Renal cortex interstitium (tissue), 11 donors: ENCODE measurements at regions not wholly inside any gene's neighbourhood (a gene's known extent, or its start where the extent isn't known, plus 50 kb on each side); places are given as distances from the start of the nearest gene placed in this dataset.
A peak's percentile ranks its signal among the peaks of the same experiment; 100 is the strongest.
"Not testable (repeated sequence)": the region's sequence is repeated elsewhere in the genome, so short reads cannot be mapped to it uniquely, and the experiment has no call there.

Source experiments
- DNase-seq, 11 donors: peaks; one replicate each; pipeline ENCODE4 v3.0.0-alpha.2; 2013; ENCODE audit warnings: low read depth in 9 of 11, low spot score in 4 of 11; ENCODE audit errors: extremely low read depth in 1 of 11

DNA sequence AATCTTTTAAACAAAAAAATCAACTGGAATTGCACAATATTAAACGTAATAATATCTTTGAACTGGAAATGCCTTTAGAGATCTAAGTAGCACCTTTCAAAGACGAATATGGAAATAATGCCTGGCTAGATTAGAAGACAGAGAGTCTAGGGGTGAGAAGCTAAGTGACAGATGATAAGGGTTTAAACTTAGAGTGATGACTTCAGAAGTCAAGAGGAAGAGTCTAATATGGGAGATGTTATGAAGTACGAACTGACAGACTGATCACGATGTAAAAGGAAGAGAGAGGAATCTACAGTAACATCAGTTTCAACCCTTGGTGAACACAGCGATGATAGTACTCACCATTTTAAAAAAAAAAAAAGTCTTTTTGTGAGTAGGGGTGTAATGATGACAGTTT is 57.9 kb downstream of the HINT1 start:
- no peak for DNase-seq

DNA sequence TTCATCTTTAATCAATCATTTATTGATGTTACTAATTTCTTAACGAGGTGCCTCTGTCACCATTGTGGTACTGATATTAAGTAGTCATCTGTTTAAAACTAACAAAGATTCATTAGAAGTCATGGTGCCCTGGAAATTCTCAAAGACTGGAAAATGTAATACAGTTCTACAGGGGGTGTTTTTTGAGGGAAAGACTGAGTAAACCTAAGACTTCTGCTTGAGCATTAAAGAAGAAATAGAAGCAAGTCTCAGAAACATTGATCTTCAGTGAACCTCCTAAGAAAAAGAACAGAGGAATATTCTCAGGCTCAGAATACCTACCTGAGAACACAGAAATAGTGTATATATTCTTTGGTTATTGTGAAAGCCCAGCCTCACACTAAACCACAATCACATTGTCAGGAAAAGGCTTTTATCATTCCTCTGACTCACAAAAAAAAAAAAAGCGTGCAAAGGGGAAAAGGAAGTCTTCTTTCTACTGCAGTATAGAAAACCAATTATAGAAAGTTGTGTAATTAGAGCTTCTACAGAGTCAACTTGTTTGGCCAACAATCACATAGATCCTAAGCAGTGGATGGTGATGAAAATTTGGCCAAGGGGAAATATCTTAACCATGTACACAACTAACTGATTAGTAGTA is 60.8 kb downstream of the HINT1 start:
- no peak for DNase-seq

DNA sequence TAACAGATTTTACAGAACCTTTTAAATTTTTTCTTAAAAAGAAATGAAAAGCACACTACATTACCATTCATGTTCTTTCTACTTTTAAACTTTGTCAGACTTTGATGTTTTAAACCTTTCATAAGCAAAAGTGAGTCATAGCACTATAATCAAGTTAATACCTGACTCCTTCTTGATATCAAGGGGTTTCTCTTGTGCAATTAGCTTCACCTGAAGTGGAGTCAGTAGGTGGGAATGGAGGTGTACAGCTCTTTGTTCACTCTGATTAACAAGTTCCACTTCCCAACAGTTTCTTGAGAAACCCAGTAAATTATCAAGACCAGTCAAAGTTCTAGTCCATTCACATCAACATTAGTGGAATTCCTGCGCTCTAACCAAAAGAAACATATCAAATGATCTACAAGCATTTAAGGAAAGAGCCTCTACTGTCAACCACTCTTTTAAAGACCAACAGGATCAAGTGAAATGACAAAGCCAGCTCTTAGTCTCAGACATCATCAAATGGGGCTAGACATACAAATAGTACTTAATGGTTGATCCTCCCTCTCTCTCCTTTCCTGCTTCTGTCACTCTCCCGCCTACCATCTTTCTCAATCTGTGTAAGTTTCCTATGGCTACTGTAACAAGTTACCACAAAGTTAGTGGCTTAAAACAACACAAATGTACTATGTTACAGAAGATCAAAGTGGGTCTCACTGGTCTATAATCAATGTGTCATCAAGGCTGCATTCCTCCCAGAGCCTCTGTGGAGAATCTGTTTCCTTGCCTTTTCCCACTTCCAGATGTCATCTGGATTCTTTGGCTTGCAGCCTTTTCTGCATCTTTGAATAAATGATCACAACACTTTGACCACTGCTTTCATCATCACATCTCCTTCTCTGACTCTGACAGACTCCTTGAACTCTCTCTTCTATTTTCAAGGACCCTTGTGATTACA is 68.0 kb downstream of the HINT1 start:
- DNase-seq, result no peak

DNA sequence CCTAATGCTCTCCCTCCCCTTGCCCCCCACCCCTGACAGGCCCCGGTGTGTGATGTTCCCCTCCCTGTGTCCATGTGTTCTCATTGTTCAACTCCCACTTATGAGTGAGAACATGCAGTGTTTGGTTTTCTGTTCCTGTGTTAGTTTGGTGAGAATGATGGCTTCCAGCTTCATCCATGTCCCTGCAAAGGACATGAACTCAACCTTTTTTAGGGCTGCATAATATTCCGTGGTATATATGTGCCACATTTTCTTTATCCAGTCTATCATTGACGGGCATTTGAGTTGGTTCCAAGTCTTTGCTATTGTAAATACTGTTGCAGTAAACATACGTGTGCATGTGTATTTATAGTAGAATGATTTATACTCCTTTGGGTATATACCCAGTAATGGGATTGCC is 69.5 kb downstream of the HINT1 start:
- not testable (repeated sequence) for DNase-seq

DNA sequence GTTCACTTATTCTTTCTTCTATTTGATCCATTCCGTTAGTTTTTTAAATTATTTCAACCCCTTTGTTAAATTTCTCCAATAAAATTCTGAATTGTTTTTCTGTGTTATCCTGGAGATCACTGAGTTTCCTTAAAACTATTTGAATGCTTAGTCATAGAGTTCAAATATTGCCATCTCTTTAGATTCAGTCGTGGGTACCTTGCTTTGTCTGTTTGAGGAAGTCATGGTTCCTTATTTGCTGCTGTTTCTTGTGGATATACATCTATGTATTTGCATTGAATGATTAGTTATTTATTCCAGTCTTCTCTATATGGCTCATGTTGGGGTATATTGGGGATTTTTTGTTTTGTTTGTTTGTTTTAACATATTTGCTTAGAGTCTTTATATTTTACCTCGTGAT is 80.6 kb downstream of the HINT1 start:
- no peak for DNase-seq

DNA sequence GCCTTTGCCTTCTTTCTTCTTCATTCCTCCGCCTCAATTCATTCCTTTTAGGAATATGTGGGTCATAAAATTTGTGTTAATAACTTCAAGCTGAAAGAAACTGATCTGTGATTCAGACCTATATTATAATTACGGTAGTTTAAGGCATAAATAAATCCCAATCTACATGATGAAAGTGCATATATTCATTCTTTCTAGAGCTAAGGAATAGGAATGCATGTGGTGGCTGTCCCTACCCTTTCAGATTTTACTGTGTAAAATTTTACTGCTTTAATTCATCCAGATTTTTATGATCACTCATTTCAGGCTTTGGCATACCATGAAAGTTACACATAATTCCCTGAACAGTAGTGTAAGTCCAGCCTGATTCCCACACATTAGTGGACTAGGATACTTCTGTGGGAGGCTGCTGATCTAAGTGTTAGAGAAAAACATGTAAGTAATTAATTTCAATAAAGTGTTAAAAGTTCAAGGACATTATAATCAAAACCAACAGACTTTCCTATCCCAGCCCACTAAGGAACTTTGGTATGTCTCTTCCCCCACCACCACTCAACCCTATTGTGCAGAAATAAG is 83.1 kb downstream of the HINT1 start:
- DNase-seq, result no peak

DNA sequence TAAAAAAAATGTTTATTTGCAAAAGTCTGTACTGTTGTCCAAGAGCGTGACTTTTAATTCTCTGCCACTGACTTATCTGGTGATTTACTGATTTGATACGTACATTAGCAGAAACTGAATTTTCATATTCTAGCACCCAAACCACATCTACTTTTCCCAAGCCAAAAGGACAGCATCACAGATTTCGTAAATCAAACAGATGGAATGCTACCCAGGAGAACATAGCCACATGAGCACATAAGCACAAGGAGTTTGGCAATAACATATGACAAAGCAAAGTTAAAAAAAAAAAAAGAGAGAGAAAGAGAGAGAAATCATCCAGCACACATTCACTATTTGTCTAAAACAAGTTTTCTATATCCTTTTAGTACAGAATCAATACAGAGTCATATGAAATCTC is 83.7 kb downstream of the HINT1 start:
- no peak for DNase-seq

DNA sequence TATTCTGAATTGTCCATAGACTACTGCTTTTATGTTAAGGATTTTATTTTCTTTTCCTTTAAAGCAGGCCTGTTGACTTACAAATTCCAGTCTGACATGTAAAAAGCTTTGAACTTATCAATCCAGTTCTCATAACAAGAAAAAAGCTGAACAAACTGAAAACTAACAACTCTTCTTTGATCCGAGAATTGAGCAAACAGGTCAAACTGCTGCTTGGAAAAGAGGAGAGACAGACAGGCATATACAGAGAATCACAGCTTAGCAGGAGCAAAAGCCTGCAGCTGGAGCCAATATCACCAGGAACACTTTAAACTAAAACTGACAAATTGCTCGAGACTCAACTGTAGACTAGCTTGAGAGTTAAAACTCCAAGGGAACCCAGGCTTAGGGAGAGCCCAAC is 85.8 kb downstream of the HINT1 start:
- no peak for DNase-seq

DNA sequence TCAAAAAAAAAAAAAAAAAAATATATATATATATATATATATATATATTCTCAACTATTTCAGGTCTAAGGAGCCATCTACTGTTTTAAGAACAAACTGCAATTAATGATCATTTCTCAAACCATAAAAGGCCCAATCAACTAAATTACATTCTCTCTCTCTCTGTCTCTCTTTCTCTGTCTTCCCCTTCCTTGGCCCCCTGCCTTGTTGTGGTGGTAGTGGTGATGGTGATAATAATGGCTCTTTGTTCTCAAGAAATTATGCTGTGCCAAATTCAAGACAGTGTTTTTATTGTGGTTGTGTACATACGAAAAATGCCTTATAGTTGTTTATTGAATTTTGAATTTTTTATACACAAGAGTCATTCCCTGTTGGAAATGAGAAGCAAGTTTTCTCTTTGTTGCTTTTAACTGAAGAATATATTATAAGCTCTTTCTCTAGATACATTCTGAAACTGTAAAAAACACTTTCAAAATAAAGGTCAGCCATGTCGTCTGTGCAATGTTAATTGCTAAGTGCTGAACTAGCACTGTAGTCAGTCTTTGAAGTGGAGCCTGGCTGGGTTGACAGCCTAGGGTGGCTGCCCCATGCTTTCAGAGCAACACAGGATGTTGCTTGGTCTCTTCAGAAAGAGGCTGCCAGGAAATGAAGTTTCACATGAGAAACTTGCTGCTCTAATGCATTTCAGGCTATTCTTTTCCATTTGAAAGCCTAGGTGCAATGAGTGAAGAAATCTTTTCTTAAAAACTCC is 96.0 kb downstream of the HINT1 start:
- DNase-seq, result peak in 2 of 11 donors; percentile 1 to 7

DNA sequence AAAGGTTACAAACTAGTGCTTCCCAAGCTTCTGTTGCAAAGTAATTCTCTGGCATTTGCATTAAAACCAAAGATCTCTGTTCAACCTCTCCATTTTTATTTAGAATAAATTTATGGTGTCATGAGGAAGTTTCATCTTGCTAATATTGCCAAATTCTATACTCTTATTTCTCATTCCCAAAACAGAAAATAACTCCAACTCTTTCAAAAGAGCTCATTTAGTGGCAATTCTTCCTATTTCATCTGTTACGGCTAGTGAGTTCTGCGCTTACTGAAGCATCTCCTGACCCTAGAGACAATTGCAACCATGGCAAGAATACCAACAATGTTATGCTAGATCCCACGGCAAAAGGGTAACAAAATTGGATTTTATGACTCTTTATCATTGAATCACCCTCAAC is 97.0 kb downstream of the HINT1 start:
- DNase-seq, result no peak

DNA sequence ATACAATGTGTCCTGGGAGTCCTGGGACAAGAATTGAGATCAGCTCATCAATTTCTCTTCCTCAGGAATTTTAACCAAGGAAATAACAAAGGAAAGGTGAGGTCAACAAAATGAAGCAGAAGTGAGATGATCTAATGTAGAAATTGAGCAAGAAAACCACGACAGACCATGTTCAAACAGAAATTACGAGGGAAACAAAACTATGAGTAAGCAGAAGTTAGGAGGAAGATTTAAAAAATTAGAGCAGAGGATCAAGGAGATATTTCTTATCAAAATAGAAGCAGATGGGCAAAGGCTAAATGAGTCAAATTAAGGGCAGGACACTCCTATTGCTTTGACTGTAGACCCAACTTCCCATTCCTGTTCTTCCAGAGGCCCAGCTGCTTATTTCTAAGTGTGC is 97.4 kb downstream of the HINT1 start:
- DNase-seq, result no peak

DNA sequence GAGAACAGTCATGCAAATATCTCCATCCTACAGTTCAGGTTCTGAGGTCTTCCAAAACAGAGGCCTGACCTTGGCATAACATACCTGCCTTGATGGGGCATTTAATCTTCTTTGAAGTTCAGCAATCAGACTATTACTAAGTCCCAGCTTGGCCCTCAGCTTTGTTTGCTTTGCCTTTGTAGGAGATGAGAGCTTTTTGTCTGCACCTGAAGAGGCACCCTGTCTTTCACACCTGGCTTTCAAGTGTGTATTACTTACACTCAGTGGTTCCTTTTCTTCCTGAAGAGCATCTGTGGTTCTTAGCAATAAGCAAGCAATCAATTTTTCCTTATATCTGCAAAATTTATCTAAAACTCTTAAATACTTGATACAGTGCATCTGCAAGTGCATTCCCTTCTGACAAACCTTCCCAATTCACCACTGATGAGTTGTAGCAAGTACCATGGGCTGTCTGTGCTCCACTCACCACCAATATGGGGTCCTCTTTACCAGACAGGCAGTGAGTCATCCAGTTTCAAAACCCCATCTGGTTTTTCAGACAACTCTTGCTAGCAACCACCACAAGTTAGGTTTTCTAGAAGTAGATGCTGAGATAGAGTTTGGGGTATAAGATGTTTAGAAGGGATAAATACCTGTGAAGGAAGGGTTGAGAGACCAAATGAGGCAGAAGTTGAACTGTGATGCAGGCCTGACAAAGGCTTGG is 100.2 kb downstream of the HINT1 start:
- no peak for DNase-seq

DNA sequence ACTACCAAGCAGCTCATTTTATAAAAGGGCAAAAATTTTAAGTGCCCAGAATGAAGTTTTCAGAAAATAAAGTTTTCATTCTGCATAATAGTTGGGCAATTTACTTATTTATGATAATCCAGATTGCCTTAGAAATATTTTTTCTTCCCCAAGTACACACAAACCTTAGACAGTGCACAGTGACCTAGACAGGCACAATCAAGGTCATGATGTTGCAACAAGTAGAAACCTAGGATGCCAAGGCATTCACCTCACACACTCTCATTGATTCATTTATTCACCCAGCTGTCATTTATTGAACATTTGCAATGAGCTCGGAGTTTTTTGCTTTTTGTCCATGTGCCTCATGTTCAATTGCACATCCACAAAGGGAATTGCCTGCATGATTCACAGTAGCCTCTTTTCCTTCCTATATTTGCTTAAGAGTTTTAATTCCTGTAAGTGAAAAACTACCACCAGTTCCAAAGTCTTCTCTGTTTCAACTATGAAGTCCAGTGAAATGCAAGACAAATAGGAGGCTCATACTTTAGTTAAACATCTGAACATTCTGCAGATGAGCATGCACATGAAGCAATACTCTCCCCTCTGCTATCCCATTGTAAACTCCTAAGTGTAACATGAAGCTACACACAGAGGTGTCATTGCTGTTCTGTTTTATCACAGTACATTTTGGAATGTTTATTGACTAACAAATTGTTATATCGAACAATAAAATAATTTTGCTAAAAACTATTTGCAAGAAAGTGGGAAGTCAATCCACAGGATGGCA is 122.9 kb downstream of the HINT1 start:
- no peak for DNase-seq

DNA sequence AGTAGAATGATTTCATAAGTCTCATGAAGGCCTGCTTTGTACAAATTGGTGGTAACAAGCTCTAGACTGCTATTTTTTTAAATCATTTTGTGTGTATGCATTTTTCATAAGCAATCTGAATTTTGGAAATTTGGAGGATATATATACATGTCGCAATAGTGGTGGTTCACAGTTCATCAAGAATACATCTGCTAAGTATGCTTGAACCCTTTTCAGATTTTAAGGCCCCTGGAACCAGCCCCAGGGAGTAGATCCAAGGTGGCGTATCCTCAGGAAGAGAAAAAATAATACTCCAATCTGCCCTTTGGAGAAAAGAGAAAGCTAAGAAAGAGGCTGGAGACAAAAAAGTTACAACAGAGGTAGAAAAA is 141.6 kb downstream of the HINT1 start:
- DNase-seq, result no peak

DNA sequence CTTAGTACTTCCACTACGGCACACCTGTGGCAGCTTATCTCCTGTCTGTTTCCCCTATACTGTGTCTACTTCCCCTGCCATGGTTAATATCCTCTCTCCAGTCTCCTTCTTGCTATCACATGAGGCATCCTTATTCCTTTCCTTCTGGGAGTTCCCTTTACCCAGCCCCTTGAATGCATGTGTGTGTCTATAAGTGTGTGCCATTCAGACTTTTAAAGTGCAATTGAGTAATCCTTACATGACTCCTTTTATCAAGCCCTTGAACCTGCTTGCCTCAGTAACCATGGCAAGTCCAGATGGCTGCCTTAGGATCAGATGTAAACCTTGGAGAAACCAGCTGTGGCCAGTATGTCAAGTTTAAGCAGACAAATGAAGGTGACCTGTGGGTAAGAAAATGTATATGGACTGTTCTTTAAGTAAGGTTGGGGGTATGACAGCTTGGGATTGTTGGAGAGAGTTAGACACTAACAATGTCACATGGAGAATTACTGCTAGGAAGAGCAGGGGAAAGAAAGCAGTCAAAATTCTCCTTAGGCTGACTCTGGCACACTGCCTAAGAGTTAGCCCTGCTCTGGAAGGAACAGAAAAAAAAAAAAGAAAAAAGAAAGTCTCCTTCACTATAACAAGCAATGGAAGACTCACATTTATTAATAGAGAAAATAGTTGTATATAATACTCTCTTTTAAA is 142.1 kb downstream of the HINT1 start:
- DNase-seq, result no peak

DNA sequence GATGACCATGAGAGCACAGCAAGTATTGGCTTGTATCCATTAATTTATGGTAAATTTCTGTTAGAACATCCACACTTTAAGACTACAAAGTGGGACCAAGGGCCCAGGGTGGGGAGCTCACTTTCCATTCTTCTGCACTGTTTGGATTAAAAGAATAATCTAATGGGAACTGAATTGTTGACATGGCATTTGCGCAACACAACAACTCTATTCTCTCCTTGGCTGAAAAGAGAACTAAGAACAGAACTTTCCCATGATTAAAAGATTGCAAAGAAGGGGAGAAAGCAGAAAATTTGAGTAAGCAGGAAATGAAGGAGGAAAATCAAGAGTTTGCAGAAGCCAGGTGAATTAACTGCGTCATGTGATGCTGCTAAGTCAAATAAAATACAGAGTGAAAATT is 143.4 kb downstream of the HINT1 start:
- DNase-seq, result no peak

DNA sequence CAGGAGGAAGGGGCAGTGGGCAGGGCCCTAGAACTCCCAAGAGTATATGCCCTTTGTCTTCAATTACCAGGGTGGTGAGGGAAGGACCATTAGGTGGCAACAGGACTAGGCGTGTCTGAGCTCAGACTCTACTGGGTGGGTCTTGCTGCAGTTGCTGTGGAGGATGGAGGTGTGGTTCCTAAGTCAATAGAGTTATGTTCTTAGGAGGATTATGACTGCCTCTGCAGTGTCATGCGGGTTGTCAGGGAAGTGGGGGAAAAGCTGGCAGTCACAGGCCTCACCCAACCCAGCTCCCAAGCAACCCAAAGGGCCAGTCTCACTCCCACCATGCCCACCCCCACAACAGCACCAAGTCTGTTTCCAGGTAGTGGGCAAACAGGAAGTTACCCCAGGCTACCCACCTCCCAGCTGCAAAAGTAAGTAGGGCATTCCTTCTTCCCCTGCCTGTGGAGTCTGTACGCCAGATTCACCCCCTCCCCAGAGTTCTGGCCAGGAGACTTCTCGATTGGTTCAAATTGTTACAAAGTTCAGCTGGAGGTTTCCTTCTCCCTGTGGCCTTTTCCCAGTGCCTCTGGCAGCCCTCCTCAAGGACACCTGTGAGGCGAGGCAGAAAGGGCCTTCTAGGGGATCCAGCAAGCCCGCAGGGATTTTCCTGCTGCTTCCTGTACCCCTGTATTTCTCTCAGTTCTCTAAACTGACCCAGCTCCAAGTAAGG is 145.3 kb downstream of the HINT1 start:
- no peak for DNase-seq
